Hepatocyte (in vitro differentiated cells): ENCODE measurements at regions not wholly inside any gene's neighbourhood (a gene's known extent, or its start where the extent isn't known, plus 50 kb on each side); places are given as distances from the start of the nearest gene placed in this dataset.

ENCODE experiments used
- DNase-seq: peaks from one replicate; pipeline ENCODE4 v3.0.0-alpha.2; 2016; ENCODE audit warnings: low spot score
- H2AFZ ChIP-seq: fragments of 200-600 bp; sonication (generic); 2 replicates; pipeline ENCODE4 v1.6.0; 2016; ENCODE audit warnings: antibody characterized with exemption, mild to moderate bottlenecking
- H3K27ac ChIP-seq: fragments of 200-600 bp; sonication (generic); 2 replicates; pipeline ENCODE4 v1.5.1; 2016; ENCODE audit warnings: mild to moderate bottlenecking
- H3K27me3 ChIP-seq: fragments of 200-600 bp; sonication (generic); 2 replicates; pipeline ENCODE4 v1.6.1; 2016
- H3K36me3 ChIP-seq: fragments of 200-600 bp; sonication (generic); replicated peaks from 2 replicates; pipeline ENCODE4 v1.5.1; 2016; ENCODE audit warnings: low read depth; ENCODE audit not compliant: insufficient read depth
- H3K4me1 ChIP-seq: fragments of 200-600 bp; sonication (generic); 2 replicates; pipeline ENCODE4 v1.5.1; 2016; ENCODE audit warnings: mild to moderate bottlenecking, moderate library complexity; ENCODE audit not compliant: insufficient read depth
- H3K4me2 ChIP-seq: fragments of 200-600 bp; sonication (generic); 2 replicates; pipeline ENCODE4 v1.6.0; 2016
- H3K4me3 ChIP-seq: fragments of 200-600 bp; sonication (generic); 2 replicates; pipeline ENCODE4 v1.5.1; 2016; ENCODE audit warnings: mild to moderate bottlenecking
- H3K79me2 ChIP-seq: fragments of 200-600 bp; sonication (generic); 2 replicates; pipeline ENCODE4 v1.6.0; 2017; ENCODE audit warnings: mild to moderate bottlenecking
- H3K9me2 ChIP-seq: fragments of 200-600 bp; sonication (generic); replicated peaks from 2 replicates; pipeline ENCODE4 v1.6.0; 2017; ENCODE audit warnings: mild to moderate bottlenecking; ENCODE audit not compliant: insufficient read depth
- H3K9me3 ChIP-seq: fragments of 200-600 bp; sonication (generic); 2 replicates; pipeline ENCODE4 v1.5.1; 2016; ENCODE audit warnings: low read depth, mild to moderate bottlenecking
- H4K20me1 ChIP-seq: fragments of 200-600 bp; sonication (generic); 2 replicates; pipeline ENCODE4 v1.6.0; 2016; ENCODE audit warnings: mild to moderate bottlenecking; ENCODE audit not compliant: insufficient read depth, poor library complexity, severe bottlenecking
- CTCF ChIP-seq: fragments of 200-600 bp; sonication (generic); IDR thresholded peaks from 2 replicates; pipeline ENCODE4 v1.5.1; 2016; ENCODE audit warnings: antibody characterized with exemption, mild to moderate bottlenecking; ENCODE audit not compliant: poor library complexity
- EZH2 ChIP-seq: fragments of 200-600 bp; sonication (generic); IDR thresholded peaks from 2 replicates; pipeline ENCODE4 v1.6.1; 2016; ENCODE audit warnings: antibody characterized with exemption, mild to moderate bottlenecking, borderline replicate concordance
- EZH2phosphoT487 ChIP-seq: fragments of 200-600 bp; sonication (generic); IDR thresholded peaks from one replicate; pipeline ENCODE4 v1.6.1; 2018; ENCODE audit warnings: antibody characterized with exemption, mild to moderate bottlenecking, low read depth, moderate library complexity; ENCODE audit not compliant: unreplicated experiment, severe bottlenecking
- WGBS: methylation state at CpG from one replicate; pipeline ENCODE4 v1.1.6; 2016; ENCODE audit warnings: low lambda C conversion rate; ENCODE audit errors: missing lambda C conversion rate; 5-methylcytosine and 5-hydroxymethylcytosine counted together

- H3K27me3 ChIP-seq, result no peaks in the 10 kb centered on the region
- H3K4me3 ChIP-seq, result no peak overlapping the region
- no peaks in the 10 kb centered on the region for H3K4me1 ChIP-seq
- DNase-seq, result no peak
- TF ChIP-seq EZH2phosphoT487, result no peak
- TF ChIP-seq EZH2, result no peak
- no peak for TF ChIP-seq CTCF
- no peaks in the 10 kb centered on the region for H4K20me1 ChIP-seq
- no peak overlapping the region for H3K27ac ChIP-seq
- 87% methylated on average over 1 of the region's 1 CpG for whole genome bisulfite sequencing
- no peaks in the 10 kb centered on the region for H3K9me3 ChIP-seq
- no peaks in the 10 kb centered on the region for H3K9me2 ChIP-seq
- H2AFZ ChIP-seq, result no peak overlapping the region
- H3K79me2 ChIP-seq, result no peaks in the 10 kb centered on the region
- no peak overlapping the region for H3K4me2 ChIP-seq
- no peaks in the 10 kb centered on the region for H3K36me3 ChIP-seq
Measured at GRCh38 chr5:83817591-83817990, 96.9 kb upstream of the HAPLN1 start.

- Histone ChIP-seq H3K4me2 (no peak overlapping the region), H3K9me3 (no peaks in the 10 kb centered on the region), H3K27ac (no peak overlapping the region), H3K27me3 (no peaks in the 10 kb centered on the region), H3K4me3 (no peak overlapping the region), H3K36me3 (no peaks in the 10 kb centered on the region), H3K4me1 (no peaks in the 10 kb centered on the region), H3K9me2 (no peaks in the 10 kb centered on the region), H4K20me1 (no peaks in the 10 kb centered on the region), H3K79me2 (no peaks in the 10 kb centered on the region), H2AFZ (no peak overlapping the region)
- TF ChIP-seq CTCF, result no peak
- TF ChIP-seq EZH2phosphoT487, result no peak
- no peak for TF ChIP-seq EZH2
- WGBS, result 65% methylated on average over 2 of the region's 2 CpGs
- no peak for DNase-seq
Measured at GRCh38 chr5:83815661-83816060, 95.0 kb upstream of the HAPLN1 start.

GRCh38 chr5:83810511-83810910, 89.9 kb upstream of the HAPLN1 start:
- Histone ChIP-seq H4K20me1 (no peaks in the 10 kb centered on the region), H3K4me1 (no peaks in the 10 kb centered on the region), H3K9me2 (no peaks in the 10 kb centered on the region), H3K36me3 (no peaks in the 10 kb centered on the region), H3K9me3 (no peaks in the 10 kb centered on the region), H2AFZ (no peak overlapping the region), H3K27me3 (no peaks in the 10 kb centered on the region), H3K4me2 (no peak overlapping the region), H3K79me2 (no peaks in the 10 kb centered on the region), H3K4me3 (no peak overlapping the region), H3K27ac (no peak overlapping the region)
- TF ChIP-seq CTCF (no peak), EZH2phosphoT487 (no peak), EZH2 (no peak)
- DNase-seq, result no peak
- WGBS, result 92% methylated on average over 1 of the region's 1 CpG

- Histone ChIP-seq H3K4me2 (no peak overlapping the region), H2AFZ (no peak overlapping the region), H3K27me3 (no peaks in the 10 kb centered on the region), H3K79me2 (no peaks in the 10 kb centered on the region), H3K4me3 (no peak overlapping the region), H4K20me1 (no peaks in the 10 kb centered on the region), H3K9me2 (no peaks in the 10 kb centered on the region), H3K27ac (no peak overlapping the region), H3K4me1 (no peaks in the 10 kb centered on the region), H3K36me3 (no peaks in the 10 kb centered on the region), H3K9me3 (no peaks in the 10 kb centered on the region)
- 71% methylated on average over 2 of the region's 2 CpGs for WGBS
- TF ChIP-seq EZH2, result no peak
- TF ChIP-seq CTCF, result no peak
- TF ChIP-seq EZH2phosphoT487, result no peak
- no peak for DNase-seq
Measured at GRCh38 chr5:83802686-83803085, 82.0 kb upstream of the HAPLN1 start.
